ENCODE measurements at regions not wholly inside any gene's neighbourhood (a gene's known extent, or its start where the extent isn't known, plus 50 kb on each side); places are given as distances from the start of the nearest gene placed in this dataset.

DNA sequence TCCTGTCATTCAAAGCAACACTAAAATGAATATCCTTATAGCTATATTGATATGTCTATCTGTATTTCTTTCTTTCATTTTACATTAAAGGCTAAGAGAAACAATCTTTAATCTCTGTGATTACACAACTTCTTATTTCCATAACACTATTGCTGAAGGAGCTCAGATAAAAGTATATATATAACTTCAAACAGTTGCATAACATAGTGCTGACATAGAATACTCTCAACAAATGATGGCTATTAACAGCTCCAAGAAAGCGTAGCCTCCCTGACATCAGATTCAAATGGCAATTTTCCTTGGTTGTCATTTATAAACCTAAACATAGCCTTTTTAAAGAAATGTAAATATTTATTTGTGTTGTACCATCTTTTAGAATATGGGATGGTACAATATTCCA, 116.6 kb upstream of the PTPRG start:
- H3K27me3 Mint-ChIP-seq, result peaks cover 2% of the 10 kb centered on the region
- no peak overlapping the region for H3K4me3 Mint-ChIP-seq
- no peak overlapping the region for H3K27ac Mint-ChIP-seq
- no peaks in the 10 kb centered on the region for H3K36me3 Mint-ChIP-seq
- no peaks in the 10 kb centered on the region for H3K4me1 Mint-ChIP-seq
- H3K9me3 Mint-ChIP-seq, result peaks cover 0 to 6% (median 0%) of the 10 kb centered on the region in 3 donors

DNA sequence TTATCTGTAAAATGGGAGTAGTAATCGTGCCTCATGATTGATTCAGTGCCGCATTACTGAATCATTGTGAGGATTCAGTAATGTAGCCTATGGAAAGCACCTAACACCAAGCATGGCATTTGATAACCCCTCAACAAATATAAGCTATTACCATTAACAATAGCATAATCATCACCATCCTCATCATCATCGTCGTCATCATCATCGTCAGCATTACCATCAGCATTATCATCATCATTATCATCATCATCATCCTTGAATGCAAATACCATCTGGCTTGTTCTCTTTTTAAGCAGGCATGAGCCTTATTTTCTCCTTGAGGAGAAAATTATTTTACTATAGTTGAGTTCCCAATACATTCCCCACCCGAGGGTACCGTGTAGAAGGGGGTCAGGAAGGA, 115.4 kb upstream of the PTPRG start:
- no peak overlapping the region for H3K4me3 Mint-ChIP-seq
- H3K9me3 Mint-ChIP-seq, result peaks cover 0 to 4% (median 0%) of the 10 kb centered on the region in 3 donors
- H3K27me3 Mint-ChIP-seq, result no peaks in the 10 kb centered on the region
- H3K36me3 Mint-ChIP-seq, result no peaks in the 10 kb centered on the region
- H3K27ac Mint-ChIP-seq, result no peak overlapping the region
- no peaks in the 10 kb centered on the region for H3K4me1 Mint-ChIP-seq

DNA sequence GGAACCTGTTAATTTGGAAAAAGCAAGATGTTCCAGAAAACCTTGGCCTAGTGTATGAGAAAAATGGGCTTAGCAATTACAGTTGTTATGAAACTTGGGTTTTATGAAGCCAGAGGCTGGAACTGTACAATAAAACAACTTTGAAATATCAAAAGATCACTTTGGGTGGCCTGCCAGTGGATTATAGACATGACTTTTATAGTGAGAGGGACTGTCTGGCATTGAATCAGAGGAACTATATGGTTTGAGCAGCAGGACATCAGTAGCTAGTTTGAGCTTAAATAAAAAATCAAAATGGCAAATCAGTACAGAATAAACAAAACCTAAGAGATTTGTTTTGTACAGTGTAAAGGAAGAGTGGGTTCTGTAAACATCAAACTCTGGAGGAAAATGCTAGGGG, 115.0 kb upstream of the PTPRG start:
- Mint-ChIP-seq H3K4me3 (no peak overlapping the region), H3K4me1 (no peaks in the 10 kb centered on the region), H3K27me3 (no peaks in the 10 kb centered on the region), H3K36me3 (no peaks in the 10 kb centered on the region), H3K27ac (no peak overlapping the region), H3K9me3 (peaks cover 0 to 2% (median 0%) of the 10 kb centered on the region in 3 donors)

DNA sequence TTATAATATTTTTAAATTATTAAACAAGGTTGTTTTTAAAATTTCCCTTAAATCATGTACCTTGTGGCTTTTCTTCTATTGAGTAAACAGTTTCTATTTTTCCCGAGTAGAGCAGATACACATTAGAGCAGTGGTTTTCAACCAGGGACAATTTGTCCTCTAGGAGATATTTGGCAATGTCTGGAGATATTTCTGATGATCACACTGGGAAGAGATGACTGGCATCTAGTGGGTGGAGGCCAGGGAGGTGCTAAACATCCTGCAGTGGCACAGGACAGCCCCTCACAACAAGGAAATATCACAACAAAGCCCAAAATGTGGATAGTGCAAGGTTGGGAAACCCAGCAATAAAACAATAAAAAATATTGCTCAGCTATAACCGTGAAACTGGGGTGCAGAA, 113.0 kb upstream of the PTPRG start:
- no peak overlapping the region for H3K4me3 Mint-ChIP-seq
- no peak overlapping the region for H3K27ac Mint-ChIP-seq
- no peaks in the 10 kb centered on the region for H3K4me1 Mint-ChIP-seq
- H3K27me3 Mint-ChIP-seq, result no peaks in the 10 kb centered on the region
- no peaks in the 10 kb centered on the region for H3K36me3 Mint-ChIP-seq
- H3K9me3 Mint-ChIP-seq, result peaks cover 0 to 2% (median 2%) of the 10 kb centered on the region in 3 donors

DNA sequence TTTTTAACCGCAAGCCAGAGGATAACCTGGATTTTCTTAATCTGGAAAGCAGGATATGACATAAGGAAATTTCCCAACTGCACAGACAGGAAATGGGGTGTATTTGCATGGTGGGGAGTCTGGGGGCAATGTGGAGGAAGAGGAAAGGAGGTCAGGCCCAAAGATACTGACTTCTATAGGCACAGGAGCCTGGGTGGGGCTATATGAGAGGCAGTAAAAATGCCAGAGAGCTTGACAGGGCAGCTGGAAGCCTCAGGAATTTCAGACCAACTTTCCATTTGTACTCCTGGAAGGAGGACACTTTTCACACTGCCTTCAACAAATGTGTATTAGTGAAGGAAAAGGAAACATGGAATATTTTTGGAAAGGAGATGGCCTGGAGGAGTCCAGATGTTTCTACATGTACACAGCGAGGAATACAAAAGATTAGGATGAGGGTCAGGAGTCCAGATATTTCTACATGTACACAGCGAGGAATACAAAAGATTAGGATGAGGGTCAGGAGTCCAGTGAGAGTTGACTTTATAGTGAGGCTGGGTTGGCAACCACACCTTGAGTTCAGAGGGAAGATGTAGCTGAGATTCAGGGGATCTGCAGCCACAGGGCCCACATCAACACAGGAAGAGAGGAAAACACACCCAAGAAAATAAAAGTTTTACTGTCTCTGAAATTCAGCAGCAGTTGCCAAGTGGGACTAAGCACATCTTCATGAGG, 111.9 kb upstream of the PTPRG start:
- Mint-ChIP-seq H3K9me3 (peaks cover 0 to 2% (median 2%) of the 10 kb centered on the region in 3 donors), H3K27me3 (no peaks in the 10 kb centered on the region), H3K27ac (no peak overlapping the region), H3K36me3 (no peaks in the 10 kb centered on the region), H3K4me3 (no peak overlapping the region), H3K4me1 (no peaks in the 10 kb centered on the region)

DNA sequence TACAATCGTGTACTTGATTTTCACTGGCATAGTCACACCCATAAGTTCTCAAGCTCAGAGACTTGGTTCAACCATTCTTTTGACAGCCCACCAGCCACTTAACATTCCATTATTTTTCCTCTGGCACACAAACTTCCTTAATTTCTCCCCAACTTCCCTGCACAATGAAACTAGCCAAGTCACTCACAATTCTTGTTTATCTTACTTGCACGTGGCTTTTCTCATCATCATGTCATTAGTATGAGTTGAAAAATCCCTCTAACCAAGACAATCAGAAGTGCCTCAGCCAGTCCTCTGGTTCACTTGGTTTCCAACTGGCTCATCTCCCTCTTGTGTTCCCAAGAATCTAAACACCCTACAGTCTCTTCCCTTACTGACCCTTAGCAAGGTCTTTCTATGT, 110.5 kb upstream of the PTPRG start:
- Mint-ChIP-seq H3K4me1 (no peaks in the 10 kb centered on the region), H3K27ac (no peak overlapping the region), H3K36me3 (no peaks in the 10 kb centered on the region), H3K4me3 (no peak overlapping the region), H3K27me3 (no peaks in the 10 kb centered on the region), H3K9me3 (peaks cover 0 to 2% (median under 1%) of the 10 kb centered on the region in 3 donors)

DNA sequence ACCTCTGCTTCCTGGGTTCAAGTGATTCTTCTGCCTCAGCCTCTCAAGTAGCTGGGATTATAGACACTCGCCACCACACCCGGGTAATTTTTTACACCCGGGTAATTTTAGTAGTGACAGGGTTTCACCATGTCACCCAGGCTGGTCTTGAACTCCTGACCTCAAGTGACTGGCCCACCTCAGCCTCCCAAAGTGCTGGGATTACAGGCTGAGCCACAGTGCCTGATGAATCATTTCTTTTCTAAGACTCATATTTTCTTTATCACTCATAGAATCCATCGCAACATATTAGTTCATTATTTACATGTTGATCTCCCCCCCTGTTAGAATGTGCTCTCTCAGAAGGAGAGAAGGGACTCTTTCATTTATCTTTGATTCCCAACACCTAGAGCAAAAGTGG, 109.5 kb upstream of the PTPRG start:
- H3K9me3 Mint-ChIP-seq, result peaks cover 0 to 2% (median 0%) of the 10 kb centered on the region in 3 donors
- no peaks in the 10 kb centered on the region for H3K36me3 Mint-ChIP-seq
- no peak overlapping the region for H3K4me3 Mint-ChIP-seq
- no peaks in the 10 kb centered on the region for H3K27me3 Mint-ChIP-seq
- no peaks in the 10 kb centered on the region for H3K4me1 Mint-ChIP-seq
- no peak overlapping the region for H3K27ac Mint-ChIP-seq

DNA sequence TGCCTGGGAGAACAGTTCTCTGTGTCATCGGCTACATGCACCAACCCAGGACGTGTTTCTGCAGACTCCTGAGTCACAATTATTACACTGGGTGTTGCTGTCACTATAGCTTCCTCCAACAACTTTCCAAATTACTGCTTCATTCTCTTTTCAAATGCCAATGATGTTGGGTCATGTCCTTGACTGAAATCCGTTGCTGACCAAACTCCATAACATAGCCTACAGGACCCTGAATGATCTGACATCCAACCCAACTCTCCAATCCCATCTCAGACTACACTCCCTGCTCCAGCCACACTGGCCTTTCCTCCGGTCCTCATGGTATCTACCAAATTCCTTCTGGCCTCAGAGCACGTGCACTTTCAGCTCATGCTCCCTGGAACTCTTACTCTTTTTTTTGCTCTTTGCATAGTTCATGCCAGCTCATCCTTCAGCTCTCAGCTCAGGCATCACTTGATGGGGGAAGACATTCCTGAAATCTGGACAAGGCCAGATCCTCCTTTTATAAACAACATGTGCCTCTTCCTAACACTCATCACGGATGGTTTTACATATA, 108.8 kb upstream of the PTPRG start:
- Mint-ChIP-seq H3K9me3 (peaks cover 0 to 2% (median 0%) of the 10 kb centered on the region in 3 donors), H3K27me3 (no peaks in the 10 kb centered on the region), H3K36me3 (no peaks in the 10 kb centered on the region), H3K4me1 (no peaks in the 10 kb centered on the region), H3K4me3 (no peak overlapping the region), H3K27ac (no peak overlapping the region)

DNA sequence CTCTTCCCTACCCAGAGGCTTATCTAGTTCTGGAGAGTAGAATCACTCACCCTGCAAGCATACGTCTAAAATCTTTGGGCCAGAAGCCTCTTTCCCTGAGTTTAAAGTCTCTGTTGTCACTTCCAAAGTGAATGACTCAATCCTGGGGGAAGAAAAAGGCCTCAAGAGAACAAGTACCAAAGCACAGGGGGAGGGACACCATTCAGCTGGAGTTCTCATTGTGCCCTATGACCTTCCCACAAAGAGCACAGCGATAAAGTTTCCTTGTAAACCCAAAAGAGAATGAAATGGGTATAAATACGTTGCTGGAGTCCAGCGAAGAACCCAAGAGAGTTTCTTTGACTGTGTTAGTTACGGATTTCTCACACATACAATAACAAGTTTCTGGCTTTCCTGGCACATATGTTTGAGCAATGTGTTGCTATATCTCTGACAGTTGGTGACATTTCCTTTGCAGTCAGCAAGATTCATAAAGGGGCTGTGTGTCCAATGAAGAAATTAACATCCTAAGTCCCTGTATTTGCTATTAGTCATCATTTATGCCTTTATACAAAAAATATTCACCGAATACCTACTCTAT, 107.3 kb upstream of the PTPRG start:
- no peak overlapping the region for H3K27ac Mint-ChIP-seq
- H3K27me3 Mint-ChIP-seq, result no peaks in the 10 kb centered on the region
- no peaks in the 10 kb centered on the region for H3K36me3 Mint-ChIP-seq
- H3K4me1 Mint-ChIP-seq, result no peaks in the 10 kb centered on the region
- H3K9me3 Mint-ChIP-seq, result peaks cover 0 to 2% (median 0%) of the 10 kb centered on the region in 3 donors
- H3K4me3 Mint-ChIP-seq, result no peak overlapping the region

DNA sequence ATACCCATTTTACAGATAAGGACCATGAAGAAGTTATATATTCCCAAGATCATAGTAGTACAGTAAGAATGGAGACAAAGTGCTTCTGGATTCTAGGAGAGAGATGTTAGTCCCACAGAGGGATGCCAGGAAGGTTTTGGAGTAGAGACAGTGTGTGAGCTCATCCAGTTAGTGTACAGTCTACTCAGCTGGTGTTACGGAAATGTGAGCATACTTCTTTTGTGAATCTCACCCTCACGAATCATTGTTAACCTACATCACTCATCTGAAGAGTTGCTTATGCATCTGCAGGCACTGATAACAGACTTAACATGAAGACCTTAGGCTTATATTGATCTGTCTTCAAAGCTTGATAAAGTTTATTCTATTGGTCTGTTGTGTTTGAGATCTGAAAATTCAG, 106.6 kb upstream of the PTPRG start:
- no peaks in the 10 kb centered on the region for H3K4me1 Mint-ChIP-seq
- H3K27ac Mint-ChIP-seq, result no peak overlapping the region
- H3K36me3 Mint-ChIP-seq, result no peaks in the 10 kb centered on the region
- no peak overlapping the region for H3K4me3 Mint-ChIP-seq
- H3K9me3 Mint-ChIP-seq, result peaks cover 0 to 2% (median 0%) of the 10 kb centered on the region in 3 donors
- H3K27me3 Mint-ChIP-seq, result no peaks in the 10 kb centered on the region

DNA sequence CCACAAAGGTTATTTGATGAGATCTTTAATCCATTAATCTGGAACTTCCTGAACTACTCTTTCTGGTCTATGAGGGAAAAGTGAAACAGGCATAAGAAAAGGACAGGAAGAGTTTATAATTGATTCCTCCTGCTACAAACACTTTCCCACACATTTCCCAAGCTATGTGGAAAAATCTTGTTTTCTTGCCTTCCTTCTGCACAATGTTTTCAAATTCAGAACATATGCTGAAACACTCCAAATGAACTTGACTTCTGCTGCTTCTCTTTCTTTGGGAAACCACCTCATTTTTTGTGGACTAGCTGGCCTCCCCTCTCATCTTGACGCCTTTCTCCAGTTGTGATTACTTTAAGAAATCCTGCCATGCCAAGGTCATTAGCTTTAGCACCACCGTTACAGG, 100.7 kb upstream of the PTPRG start:
- Mint-ChIP-seq H3K4me3 (no peak overlapping the region), H3K9me3 (peaks cover 0 to 5% (median 2%) of the 10 kb centered on the region in 3 donors), H3K36me3 (no peaks in the 10 kb centered on the region), H3K27me3 (no peaks in the 10 kb centered on the region), H3K27ac (no peak overlapping the region), H3K4me1 (no peaks in the 10 kb centered on the region)

DNA sequence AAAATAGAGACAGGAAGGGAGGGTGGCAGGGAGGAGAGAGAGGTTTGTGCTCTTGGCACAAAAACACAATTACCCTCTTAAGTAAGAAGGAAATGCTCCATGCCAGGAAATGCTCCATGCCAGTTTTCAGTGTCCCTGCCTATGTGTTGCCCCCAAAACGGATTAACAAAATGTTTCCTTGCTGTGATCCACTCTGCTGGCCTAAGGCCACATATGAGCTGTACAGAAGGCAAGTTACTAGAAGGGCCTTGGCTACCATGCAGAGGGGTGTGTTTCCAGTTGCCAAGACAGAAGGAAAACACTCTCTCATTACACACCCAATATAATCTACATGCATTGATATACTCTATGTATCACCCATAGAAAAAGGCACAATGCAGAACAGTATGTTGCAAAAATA, 98.2 kb upstream of the PTPRG start:
- Mint-ChIP-seq H3K27ac (no peak overlapping the region), H3K4me1 (no peaks in the 10 kb centered on the region), H3K4me3 (no peak overlapping the region), H3K9me3 (peaks cover 0 to 5% (median 2%) of the 10 kb centered on the region in 3 donors), H3K27me3 (no peaks in the 10 kb centered on the region), H3K36me3 (no peaks in the 10 kb centered on the region)

DNA sequence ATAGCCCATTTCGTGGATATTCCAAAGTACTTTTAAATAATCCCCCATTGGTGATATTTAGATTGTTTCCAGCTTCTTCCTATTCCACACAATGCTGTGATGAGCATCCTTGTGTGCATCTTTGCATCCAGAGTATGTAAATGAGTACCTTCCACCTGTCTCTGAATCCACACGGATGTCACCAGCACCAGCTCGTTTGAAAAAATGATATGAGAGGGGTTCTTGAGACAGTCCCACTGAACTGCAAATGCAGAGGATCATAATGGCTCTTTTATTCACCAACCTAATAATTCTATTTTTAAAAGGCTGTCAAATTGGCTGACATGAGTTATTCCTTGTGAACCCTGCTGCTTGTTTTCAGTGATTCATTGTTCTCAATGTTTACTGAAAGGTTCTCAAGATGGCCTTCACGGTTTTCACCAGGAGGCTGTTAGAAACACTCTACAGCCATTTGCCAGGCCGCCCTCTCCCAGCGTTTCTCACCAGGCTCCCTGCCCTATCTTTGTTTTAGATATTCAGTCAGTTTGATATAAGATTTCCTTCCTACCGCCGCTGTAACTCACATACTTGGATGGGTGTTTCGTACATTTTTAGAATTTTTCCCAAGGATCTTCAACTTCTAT, 96.7 kb upstream of the PTPRG start:
- H3K4me1 Mint-ChIP-seq, result no peaks in the 10 kb centered on the region
- H3K27ac Mint-ChIP-seq, result no peak overlapping the region
- no peaks in the 10 kb centered on the region for H3K36me3 Mint-ChIP-seq
- H3K27me3 Mint-ChIP-seq, result no peaks in the 10 kb centered on the region
- peaks cover 0 to 5% (median 2%) of the 10 kb centered on the region in 3 donors for H3K9me3 Mint-ChIP-seq
- no peak overlapping the region for H3K4me3 Mint-ChIP-seq

DNA sequence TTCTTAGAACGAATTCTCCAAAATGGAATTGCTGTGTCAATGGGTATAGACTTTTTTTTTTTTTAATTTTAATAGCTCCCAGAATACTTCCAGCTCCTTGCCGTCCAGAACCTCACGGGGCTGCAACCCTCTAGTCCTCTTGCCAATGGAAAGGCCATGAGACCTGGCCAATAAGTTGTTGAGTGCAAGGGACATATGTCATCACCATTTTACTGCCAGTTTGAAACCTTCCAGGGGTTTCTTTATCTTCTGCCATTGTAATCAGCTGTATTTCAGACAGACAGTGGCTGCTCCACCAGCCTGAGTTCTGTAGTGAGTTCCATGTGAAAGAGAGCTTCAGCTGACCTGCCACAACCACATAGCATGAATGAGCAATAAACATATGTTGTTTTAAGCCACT, 95.0 kb upstream of the PTPRG start:
- no peaks in the 10 kb centered on the region for H3K36me3 Mint-ChIP-seq
- peak overlapping the region in 1 of 4 donors; percentile 10 for H3K4me3 Mint-ChIP-seq
- no peaks in the 10 kb centered on the region for H3K27me3 Mint-ChIP-seq
- H3K27ac Mint-ChIP-seq, result no peak overlapping the region
- peaks cover 0 to 6% (median 2%) of the 10 kb centered on the region in 3 donors for H3K9me3 Mint-ChIP-seq
- no peaks in the 10 kb centered on the region for H3K4me1 Mint-ChIP-seq

DNA sequence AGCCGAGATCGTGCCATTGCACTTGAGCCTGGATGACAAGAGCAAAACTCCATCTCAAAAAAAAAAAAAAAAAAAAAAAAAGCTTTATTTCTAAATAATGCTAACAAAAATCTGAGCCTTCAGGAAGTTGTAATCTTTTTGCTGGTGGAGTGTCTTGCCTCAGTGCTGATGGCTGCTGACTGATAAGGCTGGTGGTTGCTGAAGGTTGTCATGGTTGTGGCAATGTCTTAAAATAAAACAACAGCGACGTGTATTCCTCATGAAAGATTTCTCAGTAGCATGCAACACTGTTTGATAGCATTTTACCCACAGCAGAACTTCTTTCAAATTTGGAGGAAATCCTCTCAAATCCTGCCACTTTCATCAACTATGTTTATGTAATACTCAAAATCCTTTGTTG, 77.4 kb upstream of the PTPRG start:
- no peaks in the 10 kb centered on the region for H3K27me3 Mint-ChIP-seq
- no peak overlapping the region for H3K27ac Mint-ChIP-seq
- H3K36me3 Mint-ChIP-seq, result no peaks in the 10 kb centered on the region
- H3K4me3 Mint-ChIP-seq, result no peak overlapping the region
- no peaks in the 10 kb centered on the region for H3K4me1 Mint-ChIP-seq
- H3K9me3 Mint-ChIP-seq, result peaks cover 0 to 1% (median 0%) of the 10 kb centered on the region in 3 donors
